ENCODE measurements at regions not wholly inside any gene's neighbourhood (a gene's known extent, or its start where the extent isn't known, plus 50 kb on each side); places are given as distances from the start of the nearest gene placed in this dataset.

- Histone ChIP-seq H3K4me2 (ENCODE audit: low read length) (no peak overlapping the region), H3K9ac (ENCODE audit: low read depth, low read length) (no peak overlapping the region), H3K4me3 (ENCODE audit: low read length) (no peak overlapping the region), H3K9me3 (replicated peaks; ENCODE audit: low read length) (no peaks in the 10 kb centered on the region), H3K36me3 (ENCODE audit: insufficient read depth, low read length) (no peaks in the 10 kb centered on the region), H3K27me3 (ENCODE audit: control insufficient read depth, insufficient read depth, low read length) (no peaks in the 10 kb centered on the region), H3K4me1 (ENCODE audit: control insufficient read depth, insufficient read depth, low read length) (no peaks in the 10 kb centered on the region)
Observed at GRCh38 chr21:22253761-22254160, 1255.6 kb downstream of the NCAM2 start.

GRCh38 chr21:22258821-22259220 is 1260.6 kb downstream of the NCAM2 start:
- Histone ChIP-seq H3K4me3 (ENCODE audit: low read length) (no peak overlapping the region), H3K27me3 (ENCODE audit: control insufficient read depth, insufficient read depth, low read length) (no peaks in the 10 kb centered on the region), H3K4me1 (ENCODE audit: control insufficient read depth, insufficient read depth, low read length) (no peaks in the 10 kb centered on the region), H3K9me3 (replicated peaks; ENCODE audit: low read length) (no peaks in the 10 kb centered on the region), H3K36me3 (ENCODE audit: insufficient read depth, low read length) (no peaks in the 10 kb centered on the region), H3K4me2 (ENCODE audit: low read length) (no peak overlapping the region), H3K9ac (ENCODE audit: low read depth, low read length) (no peak overlapping the region)

GRCh38 chr21:22260274-22260673 is 1262.1 kb downstream of the NCAM2 start:
- no peak overlapping the region for H3K4me2 ChIP-seq (ENCODE audit: low read length)
- H3K27me3 ChIP-seq (ENCODE audit: control insufficient read depth, insufficient read depth, low read length), result no peaks in the 10 kb centered on the region
- no peaks in the 10 kb centered on the region for H3K4me1 ChIP-seq (ENCODE audit: control insufficient read depth, insufficient read depth, low read length)
- H3K36me3 ChIP-seq (ENCODE audit: insufficient read depth, low read length), result no peaks in the 10 kb centered on the region
- H3K9me3 ChIP-seq (replicated peaks; ENCODE audit: low read length), result no peaks in the 10 kb centered on the region
- no peak overlapping the region for H3K4me3 ChIP-seq (ENCODE audit: low read length)
- H3K9ac ChIP-seq (ENCODE audit: low read depth, low read length), result no peak overlapping the region

GRCh38 chr21:22263890-22264289 is 1265.7 kb downstream of the NCAM2 start:
- no peaks in the 10 kb centered on the region for H3K27me3 ChIP-seq (ENCODE audit: control insufficient read depth, insufficient read depth, low read length)

GRCh38 chr21:22277341-22277740 is 1279.1 kb downstream of the NCAM2 start:
- no peak overlapping the region for H3K4me3 ChIP-seq (ENCODE audit: low read length)
- H3K9ac ChIP-seq (ENCODE audit: low read depth, low read length), result no peak overlapping the region
- H3K27me3 ChIP-seq (ENCODE audit: control insufficient read depth, insufficient read depth, low read length), result no peaks in the 10 kb centered on the region
- H3K4me2 ChIP-seq (ENCODE audit: low read length), result no peak overlapping the region
- no peaks in the 10 kb centered on the region for H3K4me1 ChIP-seq (ENCODE audit: control insufficient read depth, insufficient read depth, low read length)
- H3K36me3 ChIP-seq (ENCODE audit: insufficient read depth, low read length), result no peaks in the 10 kb centered on the region
- no peaks in the 10 kb centered on the region for H3K9me3 ChIP-seq (replicated peaks; ENCODE audit: low read length)

More at GRCh38 chr21:22263890-22264289, 1265.7 kb downstream of the NCAM2 start:
- H3K36me3 ChIP-seq (ENCODE audit: insufficient read depth, low read length), result no peaks in the 10 kb centered on the region
- H3K4me2 ChIP-seq (ENCODE audit: low read length), result no peak overlapping the region
- no peak overlapping the region for H3K4me3 ChIP-seq (ENCODE audit: low read length)
- H3K4me1 ChIP-seq (ENCODE audit: control insufficient read depth, insufficient read depth, low read length), result no peaks in the 10 kb centered on the region
- H3K9me3 ChIP-seq (replicated peaks; ENCODE audit: low read length), result no peaks in the 10 kb centered on the region
- H3K9ac ChIP-seq (ENCODE audit: low read depth, low read length), result no peak overlapping the region

- Histone ChIP-seq H3K9ac (ENCODE audit: low read depth, low read length) (no peak overlapping the region), H3K27me3 (ENCODE audit: control insufficient read depth, insufficient read depth, low read length) (no peaks in the 10 kb centered on the region), H3K4me1 (ENCODE audit: control insufficient read depth, insufficient read depth, low read length) (no peaks in the 10 kb centered on the region), H3K4me3 (ENCODE audit: low read length) (no peak overlapping the region), H3K36me3 (ENCODE audit: insufficient read depth, low read length) (no peaks in the 10 kb centered on the region), H3K9me3 (replicated peaks; ENCODE audit: low read length) (no peaks in the 10 kb centered on the region), H3K4me2 (ENCODE audit: low read length) (no peak overlapping the region)
Observed at GRCh38 chr21:22278366-22278765, 1280.2 kb downstream of the NCAM2 start.

- Histone ChIP-seq H3K4me1 (ENCODE audit: control insufficient read depth, insufficient read depth, low read length) (no peaks in the 10 kb centered on the region), H3K4me3 (ENCODE audit: low read length) (no peak overlapping the region), H3K9ac (ENCODE audit: low read depth, low read length) (no peak overlapping the region), H3K4me2 (ENCODE audit: low read length) (no peak overlapping the region), H3K27me3 (ENCODE audit: control insufficient read depth, insufficient read depth, low read length) (no peaks in the 10 kb centered on the region), H3K36me3 (ENCODE audit: insufficient read depth, low read length) (no peaks in the 10 kb centered on the region), H3K9me3 (replicated peaks; ENCODE audit: low read length) (no peaks in the 10 kb centered on the region)
Observed at GRCh38 chr21:22280851-22281250, 1282.6 kb downstream of the NCAM2 start.

GRCh38 chr21:22288885-22289499 is 1290.8 kb downstream of the NCAM2 start:
- Histone ChIP-seq H3K27me3 (ENCODE audit: control insufficient read depth, insufficient read depth, low read length) (no peaks in the 10 kb centered on the region), H3K9me3 (replicated peaks; ENCODE audit: low read length) (peaks cover 5% of the 10 kb centered on the region), H3K4me1 (ENCODE audit: control insufficient read depth, insufficient read depth, low read length) (no peaks in the 10 kb centered on the region), H3K36me3 (ENCODE audit: insufficient read depth, low read length) (no peaks in the 10 kb centered on the region), H3K9ac (ENCODE audit: low read depth, low read length) (no peak overlapping the region), H3K4me3 (ENCODE audit: low read length) (no peak overlapping the region), H3K4me2 (ENCODE audit: low read length) (no peak overlapping the region)

- no peaks in the 10 kb centered on the region for H3K27me3 ChIP-seq (ENCODE audit: control insufficient read depth, insufficient read depth, low read length)
- no peak overlapping the region for H3K4me3 ChIP-seq (ENCODE audit: low read length)
- H3K4me2 ChIP-seq (ENCODE audit: low read length), result no peak overlapping the region
- H3K9ac ChIP-seq (ENCODE audit: low read depth, low read length), result no peak overlapping the region
- no peaks in the 10 kb centered on the region for H3K9me3 ChIP-seq (replicated peaks; ENCODE audit: low read length)
- no peaks in the 10 kb centered on the region for H3K4me1 ChIP-seq (ENCODE audit: control insufficient read depth, insufficient read depth, low read length)
- no peaks in the 10 kb centered on the region for H3K36me3 ChIP-seq (ENCODE audit: insufficient read depth, low read length)
Observed at GRCh38 chr21:22292144-22292543, 1293.9 kb downstream of the NCAM2 start.

- Histone ChIP-seq H3K4me3 (ENCODE audit: low read length) (no peak overlapping the region), H3K9ac (ENCODE audit: low read depth, low read length) (no peak overlapping the region), H3K36me3 (ENCODE audit: insufficient read depth, low read length) (no peaks in the 10 kb centered on the region), H3K4me1 (ENCODE audit: control insufficient read depth, insufficient read depth, low read length) (no peaks in the 10 kb centered on the region), H3K9me3 (replicated peaks; ENCODE audit: low read length) (no peaks in the 10 kb centered on the region), H3K27me3 (ENCODE audit: control insufficient read depth, insufficient read depth, low read length) (no peaks in the 10 kb centered on the region), H3K4me2 (ENCODE audit: low read length) (no peak overlapping the region)
Observed at GRCh38 chr21:22297575-22297974, 1299.4 kb downstream of the NCAM2 start.

- Histone ChIP-seq H3K9ac (ENCODE audit: low read depth, low read length) (no peak overlapping the region), H3K4me3 (ENCODE audit: low read length) (no peak overlapping the region), H3K9me3 (replicated peaks; ENCODE audit: low read length) (no peaks in the 10 kb centered on the region), H3K27me3 (ENCODE audit: control insufficient read depth, insufficient read depth, low read length) (no peaks in the 10 kb centered on the region), H3K36me3 (ENCODE audit: insufficient read depth, low read length) (no peaks in the 10 kb centered on the region), H3K4me1 (ENCODE audit: control insufficient read depth, insufficient read depth, low read length) (no peaks in the 10 kb centered on the region), H3K4me2 (ENCODE audit: low read length) (no peak overlapping the region)
Observed at GRCh38 chr21:22311741-22312462, 1313.7 kb downstream of the NCAM2 start.

GRCh38 chr21:22314963-22315362 is 1316.8 kb downstream of the NCAM2 start:
- no peaks in the 10 kb centered on the region for H3K36me3 ChIP-seq (ENCODE audit: insufficient read depth, low read length)

More at GRCh38 chr21:22314963-22315362, 1316.8 kb downstream of the NCAM2 start:
- no peaks in the 10 kb centered on the region for H3K9me3 ChIP-seq (replicated peaks; ENCODE audit: low read length)
- no peak overlapping the region for H3K4me3 ChIP-seq (ENCODE audit: low read length)
- H3K4me1 ChIP-seq (ENCODE audit: control insufficient read depth, insufficient read depth, low read length), result no peaks in the 10 kb centered on the region
- no peak overlapping the region for H3K4me2 ChIP-seq (ENCODE audit: low read length)
- no peak overlapping the region for H3K9ac ChIP-seq (ENCODE audit: low read depth, low read length)
- H3K27me3 ChIP-seq (ENCODE audit: control insufficient read depth, insufficient read depth, low read length), result no peaks in the 10 kb centered on the region
